HEK293 (cell line): ENCODE measurements at regions not wholly inside any gene's neighbourhood (a gene's known extent, or its start where the extent isn't known, plus 50 kb on each side); places are given as distances from the start of the nearest gene placed in this dataset.

Experiments used
- CTCF ChIA-PET: fragments of 350-600 bp; formaldehyde crosslinking; extraction: SDS; loops from one replicate; lab custom pipeline; 2021; ENCODE audit warnings: antibody characterized with exemption; lab: Yijun Ruan, JAX
- POLR2A ChIA-PET: fragments of 300-600 bp; formaldehyde crosslinking; extraction: SDS; loops from one replicate; lab custom pipeline; 2020; ENCODE audit warnings: antibody characterized with exemption, inconsistent platforms; lab: Yijun Ruan, JAX
- H3K27ac ChIP-seq: fragments of 200-500 bp; sonication (Bioruptor generic); 2 replicates; pipeline ENCODE4 v1.5.1; 2014; ENCODE audit warnings: low read depth, low read length, control low read depth, inconsistent platforms; ENCODE audit errors: extremely low read depth
- H3K36me3 ChIP-seq, 2 experiments: fragments of 200-500 bp in 1 of 2; sonication (Bioruptor generic) in 1 of 2; 1 replicate in 1 of 2; 2 replicates in 1 of 2; pipeline ENCODE4 v1.5.1; 2014 to 2017; ENCODE audit warnings: inconsistent platforms in 2 of 2, low read length in 2 of 2; ENCODE audit not compliant: control insufficient read depth in 2 of 2, insufficient read depth in 1 of 2
- H3K4me1 ChIP-seq: fragments of 200-500 bp; sonication (Bioruptor generic); 2 replicates; pipeline ENCODE4 v1.5.1; 2014; ENCODE audit warnings: mild to moderate bottlenecking, low read length, inconsistent platforms; ENCODE audit not compliant: control insufficient read depth, insufficient read depth
- H3K4me3 ChIP-seq: 2 replicates; pipeline ENCODE4 v1.5.1; 2011; ENCODE audit warnings: low read depth, mild to moderate bottlenecking, control low read depth, low read length, moderate library complexity
- H3K9me3 ChIP-seq: fragments of 200-500 bp; sonication (Bioruptor generic); 2 replicates; pipeline ENCODE4 v1.5.1; 2014; ENCODE audit warnings: low read depth, low read length, inconsistent platforms; ENCODE audit not compliant: control insufficient read depth, insufficient read depth
- HOXA7 ChIP-seq: sonication (generic); formaldehyde crosslinking; IDR thresholded peaks from 2 replicates; pipeline ENCODE4 v1.8.1; 2022; ENCODE audit warnings: missing genetic modification reagents, borderline replicate concordance
- REPIN1 ChIP-seq: fragments of 450-650 bp; formaldehyde crosslinking; IDR thresholded peaks from 2 replicates; pipeline ENCODE4 v1.5.1; 2017; ENCODE audit warnings: missing biosample characterization, missing genetic modification characterization, low read depth
- ZNF112 ChIP-seq: fragments of 450-650 bp; formaldehyde crosslinking; IDR thresholded peaks from 2 replicates; pipeline ENCODE4 v1.5.0; 2017; ENCODE audit warnings: missing biosample characterization, missing genetic modification characterization
- ZNF214 ChIP-seq: fragments of 450-650 bp; formaldehyde crosslinking; IDR thresholded peaks from 2 replicates; pipeline ENCODE4 v1.5.1; 2017; ENCODE audit warnings: missing biosample characterization, mild to moderate bottlenecking, missing genetic modification characterization, borderline replicate concordance
- ZNF223 ChIP-seq: fragments of 450-650 bp; formaldehyde crosslinking; IDR thresholded peaks from 2 replicates; pipeline ENCODE4 v1.5.1; 2016; ENCODE audit warnings: missing biosample characterization, missing genetic modification characterization
- ZNF266 ChIP-seq: fragments of 450-650 bp; formaldehyde crosslinking; IDR thresholded peaks from 2 replicates; pipeline ENCODE4 v1.5.1; 2016; ENCODE audit warnings: missing biosample characterization, missing genetic modification characterization, low read depth
- ZNF335 ChIP-seq: fragments of 450-650 bp; formaldehyde crosslinking; conservative IDR thresholded peaks from 2 replicates; pipeline ENCODE4 v1.5.1; 2016; ENCODE audit warnings: missing biosample characterization, missing genetic modification characterization
- ZNF391 ChIP-seq: fragments of 450-650 bp; formaldehyde crosslinking; IDR thresholded peaks from 2 replicates; pipeline ENCODE4 v1.5.1; 2016; ENCODE audit warnings: low read depth, missing biosample characterization, missing genetic modification characterization, borderline replicate concordance
- ZNF416 ChIP-seq: fragments of 450-650 bp; formaldehyde crosslinking; IDR thresholded peaks from 2 replicates; pipeline ENCODE4 v1.5.1; 2016; ENCODE audit warnings: missing biosample characterization, missing genetic modification characterization
- ZSCAN16 ChIP-seq: fragments of 450-650 bp; formaldehyde crosslinking; IDR thresholded peaks from 2 replicates; pipeline ENCODE4 v1.5.1; 2016; ENCODE audit warnings: missing biosample characterization, missing genetic modification characterization
- TF ChIP-seq, protein P1 (sequence below): fragments of 450-650 bp; formaldehyde crosslinking; IDR thresholded peaks from 2 replicates; pipeline ENCODE4 v1.5.1; 2016; ENCODE audit warnings: missing biosample characterization, missing genetic modification characterization
- TF ChIP-seq, protein P2 (sequence below): fragments of 450-650 bp; formaldehyde crosslinking; IDR thresholded peaks from 2 replicates; pipeline ENCODE4 v1.5.1; 2016; ENCODE audit warnings: missing biosample characterization, missing genetic modification characterization, borderline replicate concordance
- TF ChIP-seq, protein P3 (sequence below): fragments of 450-650 bp; formaldehyde crosslinking; conservative IDR thresholded peaks from 2 replicates; pipeline ENCODE4 v1.5.1; 2016; ENCODE audit warnings: low read depth, missing biosample characterization, missing genetic modification characterization

DNA sequence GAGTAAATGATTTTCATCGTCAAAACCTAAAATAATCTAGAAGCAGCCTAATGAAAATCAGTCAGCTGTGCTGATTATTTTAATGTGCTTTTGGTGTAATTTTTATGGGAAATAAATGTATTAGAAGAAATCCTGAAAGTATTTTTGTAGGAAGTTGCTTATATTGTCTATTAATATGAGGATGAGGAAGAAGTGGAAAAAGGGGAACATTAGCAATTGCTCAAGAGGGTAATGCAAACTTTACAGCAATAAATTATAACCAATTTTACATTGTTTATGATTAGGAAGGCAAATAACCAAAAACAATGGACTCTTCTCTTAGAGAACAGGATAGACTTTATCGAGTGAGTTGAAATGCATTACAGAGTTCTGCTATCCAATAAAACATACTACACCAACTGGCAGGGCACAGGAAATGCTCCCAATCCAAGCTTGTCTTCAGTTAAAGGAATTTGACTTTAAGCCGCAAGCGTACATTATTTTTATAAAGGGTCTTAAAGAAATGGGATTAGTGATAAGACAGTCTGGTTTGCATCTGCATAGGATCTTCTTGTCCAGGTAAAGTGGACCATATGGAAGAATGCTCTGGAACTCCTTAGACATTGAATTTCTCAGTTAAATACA, 374.8 kb downstream of the PDGFC start (continued):
- TF ChIP-seq ZNF214 (tag by site-specific recombination) (no peak), ZNF335 (tag by site-specific recombination) (no peak), ZNF223 (tag by site-specific recombination) (no peak), ZNF266 (tag by site-specific recombination) (no peak), ZSCAN16 (tag by site-specific recombination) (no peak)

DNA sequence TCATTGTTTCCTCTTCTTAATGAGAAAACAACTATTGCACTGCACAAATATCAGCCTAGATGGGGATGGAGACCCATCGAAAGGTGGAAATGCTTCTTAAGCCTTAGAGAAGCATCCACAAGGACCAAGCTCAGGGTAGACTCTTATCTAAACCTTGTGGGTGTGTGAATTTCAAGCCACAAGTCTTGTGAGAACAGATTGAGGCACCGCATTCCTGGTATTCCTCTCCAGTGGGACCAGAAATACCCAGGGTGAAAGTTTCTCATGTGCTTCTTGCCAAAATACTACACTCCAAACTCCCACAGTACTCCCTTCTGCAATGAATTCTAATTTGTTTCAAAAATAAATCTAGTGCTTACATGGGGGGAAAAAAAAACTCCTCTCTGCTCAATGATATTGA, 375.6 kb downstream of the PDGFC start:
- TF ChIP-seq, protein P1, sequence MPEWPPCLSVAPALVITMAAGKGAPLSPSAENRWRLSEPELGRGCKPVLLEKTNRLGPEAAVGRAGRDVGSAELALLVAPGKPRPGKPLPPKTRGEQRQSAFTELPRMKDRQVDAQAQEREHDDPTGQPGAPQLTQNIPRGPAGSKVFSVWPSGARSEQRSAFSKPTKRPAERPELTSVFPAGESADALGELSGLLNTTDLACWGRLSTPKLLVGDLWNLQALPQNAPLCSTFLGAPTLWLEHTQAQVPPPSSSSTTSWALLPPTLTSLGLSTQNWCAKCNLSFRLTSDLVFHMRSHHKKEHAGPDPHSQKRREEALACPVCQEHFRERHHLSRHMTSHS (tag by site-specific recombination): no peak
- no peak for TF ChIP-seq HOXA7 (CRISPR knock-in tag)
- no peak for TF ChIP-seq ZNF416 (tag by site-specific recombination)
- TF ChIP-seq ZNF391: no peak
- no peak for TF ChIP-seq ZNF112 (tag by site-specific recombination)
- TF ChIP-seq, protein P2, sequence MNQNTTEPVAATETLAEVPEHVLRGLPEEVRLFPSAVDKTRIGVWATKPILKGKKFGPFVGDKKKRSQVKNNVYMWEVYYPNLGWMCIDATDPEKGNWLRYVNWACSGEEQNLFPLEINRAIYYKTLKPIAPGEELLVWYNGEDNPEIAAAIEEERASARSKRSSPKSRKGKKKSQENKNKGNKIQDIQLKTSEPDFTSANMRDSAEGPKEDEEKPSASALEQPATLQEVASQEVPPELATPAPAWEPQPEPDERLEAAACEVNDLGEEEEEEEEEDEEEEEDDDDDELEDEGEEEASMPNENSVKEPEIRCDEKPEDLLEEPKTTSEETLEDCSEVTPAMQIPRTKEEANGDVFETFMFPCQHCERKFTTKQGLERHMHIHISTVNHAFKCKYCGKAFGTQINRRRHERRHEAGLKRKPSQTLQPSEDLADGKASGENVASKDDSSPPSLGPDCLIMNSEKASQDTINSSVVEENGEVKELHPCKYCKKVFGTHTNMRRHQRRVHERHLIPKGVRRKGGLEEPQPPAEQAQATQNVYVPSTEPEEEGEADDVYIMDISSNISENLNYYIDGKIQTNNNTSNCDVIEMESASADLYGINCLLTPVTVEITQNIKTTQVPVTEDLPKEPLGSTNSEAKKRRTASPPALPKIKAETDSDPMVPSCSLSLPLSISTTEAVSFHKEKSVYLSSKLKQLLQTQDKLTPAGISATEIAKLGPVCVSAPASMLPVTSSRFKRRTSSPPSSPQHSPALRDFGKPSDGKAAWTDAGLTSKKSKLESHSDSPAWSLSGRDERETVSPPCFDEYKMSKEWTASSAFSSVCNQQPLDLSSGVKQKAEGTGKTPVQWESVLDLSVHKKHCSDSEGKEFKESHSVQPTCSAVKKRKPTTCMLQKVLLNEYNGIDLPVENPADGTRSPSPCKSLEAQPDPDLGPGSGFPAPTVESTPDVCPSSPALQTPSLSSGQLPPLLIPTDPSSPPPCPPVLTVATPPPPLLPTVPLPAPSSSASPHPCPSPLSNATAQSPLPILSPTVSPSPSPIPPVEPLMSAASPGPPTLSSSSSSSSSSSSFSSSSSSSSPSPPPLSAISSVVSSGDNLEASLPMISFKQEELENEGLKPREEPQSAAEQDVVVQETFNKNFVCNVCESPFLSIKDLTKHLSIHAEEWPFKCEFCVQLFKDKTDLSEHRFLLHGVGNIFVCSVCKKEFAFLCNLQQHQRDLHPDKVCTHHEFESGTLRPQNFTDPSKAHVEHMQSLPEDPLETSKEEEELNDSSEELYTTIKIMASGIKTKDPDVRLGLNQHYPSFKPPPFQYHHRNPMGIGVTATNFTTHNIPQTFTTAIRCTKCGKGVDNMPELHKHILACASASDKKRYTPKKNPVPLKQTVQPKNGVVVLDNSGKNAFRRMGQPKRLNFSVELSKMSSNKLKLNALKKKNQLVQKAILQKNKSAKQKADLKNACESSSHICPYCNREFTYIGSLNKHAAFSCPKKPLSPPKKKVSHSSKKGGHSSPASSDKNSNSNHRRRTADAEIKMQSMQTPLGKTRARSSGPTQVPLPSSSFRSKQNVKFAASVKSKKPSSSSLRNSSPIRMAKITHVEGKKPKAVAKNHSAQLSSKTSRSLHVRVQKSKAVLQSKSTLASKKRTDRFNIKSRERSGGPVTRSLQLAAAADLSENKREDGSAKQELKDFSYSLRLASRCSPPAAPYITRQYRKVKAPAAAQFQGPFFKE (tag by site-specific recombination): no peak
- no peak for TF ChIP-seq REPIN1 (tag by site-specific recombination)
- TF ChIP-seq, protein P3, sequence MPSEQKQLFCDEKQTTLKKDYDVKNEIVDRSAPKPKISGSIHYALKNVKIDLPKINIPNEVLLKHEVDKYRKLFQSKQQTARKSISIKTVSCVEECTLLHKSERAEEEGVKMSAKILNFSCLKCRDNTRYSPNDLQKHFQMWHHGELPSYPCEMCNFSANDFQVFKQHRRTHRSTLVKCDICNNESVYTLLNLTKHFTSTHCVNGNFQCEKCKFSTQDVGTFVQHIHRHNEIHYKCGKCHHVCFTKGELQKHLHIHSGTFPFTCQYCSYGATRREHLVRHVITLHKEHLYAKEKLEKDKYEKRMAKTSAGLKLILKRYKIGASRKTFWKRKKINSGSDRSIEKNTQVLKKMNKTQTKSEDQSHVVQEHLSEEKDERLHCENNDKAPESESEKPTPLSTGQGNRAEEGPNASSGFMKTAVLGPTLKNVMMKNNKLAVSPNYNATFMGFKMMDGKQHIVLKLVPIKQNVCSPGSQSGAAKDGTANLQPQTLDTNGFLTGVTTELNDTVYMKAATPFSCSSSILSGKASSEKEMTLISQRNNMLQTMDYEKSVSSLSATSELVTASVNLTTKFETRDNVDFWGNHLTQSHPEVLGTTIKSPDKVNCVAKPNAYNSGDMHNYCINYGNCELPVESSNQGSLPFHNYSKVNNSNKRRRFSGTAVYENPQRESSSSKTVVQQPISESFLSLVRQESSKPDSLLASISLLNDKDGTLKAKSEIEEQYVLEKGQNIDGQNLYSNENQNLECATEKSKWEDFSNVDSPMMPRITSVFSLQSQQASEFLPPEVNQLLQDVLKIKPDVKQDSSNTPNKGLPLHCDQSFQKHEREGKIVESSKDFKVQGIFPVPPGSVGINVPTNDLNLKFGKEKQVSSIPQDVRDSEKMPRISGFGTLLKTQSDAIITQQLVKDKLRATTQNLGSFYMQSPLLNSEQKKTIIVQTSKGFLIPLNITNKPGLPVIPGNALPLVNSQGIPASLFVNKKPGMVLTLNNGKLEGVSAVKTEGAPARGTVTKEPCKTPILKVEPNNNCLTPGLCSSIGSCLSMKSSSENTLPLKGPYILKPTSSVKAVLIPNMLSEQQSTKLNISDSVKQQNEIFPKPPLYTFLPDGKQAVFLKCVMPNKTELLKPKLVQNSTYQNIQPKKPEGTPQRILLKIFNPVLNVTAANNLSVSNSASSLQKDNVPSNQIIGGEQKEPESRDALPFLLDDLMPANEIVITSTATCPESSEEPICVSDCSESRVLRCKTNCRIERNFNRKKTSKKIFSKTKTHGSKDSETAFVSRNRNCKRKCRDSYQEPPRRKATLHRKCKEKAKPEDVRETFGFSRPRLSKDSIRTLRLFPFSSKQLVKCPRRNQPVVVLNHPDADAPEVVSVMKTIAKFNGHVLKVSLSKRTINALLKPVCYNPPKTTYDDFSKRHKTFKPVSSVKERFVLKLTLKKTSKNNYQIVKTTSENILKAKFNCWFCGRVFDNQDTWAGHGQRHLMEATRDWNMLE (tag by site-specific recombination): no peak
- CTCF ChIA-PET: interaction anchor here (0.7 kb wide), 1 partner anchor 163 kb away, joined by 3 read pairs; no protein-coding TSS in a partner anchor
- Histone ChIP-seq H3K4me1 (peaks cover 7% of the 10 kb centered on the region), H3K36me3 (no peaks in the 10 kb centered on the region), H3K27ac (no peak overlapping the region), H3K4me3 (no peak overlapping the region), H3K9me3 (no peaks in the 10 kb centered on the region)
- POLR2A ChIA-PET: no interaction called here
